HG02642 (cell line): ENCODE measurements at regions not wholly inside any gene's neighbourhood (a gene's known extent, or its start where the extent isn't known, plus 50 kb on each side); places are given as distances from the start of the nearest gene placed in this dataset.

ENCODE experiments used
- ATAC-seq: cut with Tn5 transposase; IDR thresholded peaks from one replicate; pipeline ENCODE4 v1.9.1; 2021; ENCODE audit warnings: mild to moderate bottlenecking; ENCODE audit not compliant: unreplicated experiment, poor library complexity

- ATAC-seq = no peak
These were observed 129.5 kb upstream of the SLC10A2 start for GRCh38 chr13:103195762-103196161.

- no peak for ATAC-seq
These were observed 128.7 kb upstream of the SLC10A2 start for GRCh38 chr13:103194871-103195270.

GRCh38 chr13:103192511-103193135, 126.4 kb upstream of the SLC10A2 start:
- ATAC-seq = no peak

DNA sequence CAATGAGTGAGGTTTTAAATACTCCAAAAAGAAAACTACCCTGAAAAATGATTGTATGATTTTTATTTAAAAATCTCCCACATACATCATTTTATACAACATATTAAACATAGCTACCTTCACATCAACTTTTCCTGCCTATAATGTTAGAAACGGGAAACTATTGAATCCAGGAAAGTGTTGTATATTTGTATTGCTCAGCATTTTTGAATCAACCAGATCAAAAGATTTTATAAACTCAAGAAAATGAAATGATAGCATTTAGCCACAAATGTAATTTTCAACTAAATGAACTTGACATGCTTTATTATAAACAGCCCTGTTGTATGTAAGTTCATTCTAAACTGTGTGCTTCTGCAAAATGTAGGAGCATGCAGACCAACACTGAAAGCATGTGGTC, 124.6 kb upstream of the SLC10A2 start:
- no peak for ATAC-seq

DNA sequence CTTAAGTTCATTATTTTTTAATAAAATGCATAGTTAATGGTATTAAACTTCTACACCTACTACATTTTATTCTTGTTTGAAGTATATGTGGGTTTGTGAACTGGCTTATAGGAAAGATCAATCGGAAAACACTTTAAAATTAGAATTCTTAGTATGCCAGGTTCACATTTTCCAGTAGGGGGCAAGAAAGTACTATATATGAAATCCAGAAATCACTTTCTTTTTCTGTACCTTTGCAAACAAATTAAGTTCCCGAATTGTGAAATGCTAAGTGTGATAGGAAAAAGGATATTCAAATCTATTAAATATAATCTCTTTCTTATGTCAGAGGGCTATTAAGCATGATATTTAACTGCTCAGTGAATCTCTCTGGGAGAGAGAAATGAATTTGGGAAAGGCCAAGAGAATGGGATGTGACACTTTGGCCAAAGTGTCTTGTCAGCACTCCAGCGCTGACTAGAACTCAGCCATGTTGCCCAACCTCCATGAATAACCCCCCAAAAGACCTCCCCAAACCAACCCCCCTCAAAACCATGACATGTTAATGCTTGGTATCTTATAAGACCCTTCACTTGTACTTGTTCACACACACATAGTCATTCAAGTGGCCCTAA, 122.6 kb upstream of the SLC10A2 start:
- ATAC-seq = peak; percentile 39

GRCh38 chr13:103187721-103188156, 121.5 kb upstream of the SLC10A2 start:
- no peak for ATAC-seq

- peak; percentile 58 for ATAC-seq
These were observed 118.2 kb upstream of the SLC10A2 start for GRCh38 chr13:103184413-103184812.

- ATAC-seq = no peak
These were observed 113.0 kb upstream of the SLC10A2 start for GRCh38 chr13:103178986-103179943.

GRCh38 chr13:103174966-103175365, 108.7 kb upstream of the SLC10A2 start:
- no peak for ATAC-seq

DNA sequence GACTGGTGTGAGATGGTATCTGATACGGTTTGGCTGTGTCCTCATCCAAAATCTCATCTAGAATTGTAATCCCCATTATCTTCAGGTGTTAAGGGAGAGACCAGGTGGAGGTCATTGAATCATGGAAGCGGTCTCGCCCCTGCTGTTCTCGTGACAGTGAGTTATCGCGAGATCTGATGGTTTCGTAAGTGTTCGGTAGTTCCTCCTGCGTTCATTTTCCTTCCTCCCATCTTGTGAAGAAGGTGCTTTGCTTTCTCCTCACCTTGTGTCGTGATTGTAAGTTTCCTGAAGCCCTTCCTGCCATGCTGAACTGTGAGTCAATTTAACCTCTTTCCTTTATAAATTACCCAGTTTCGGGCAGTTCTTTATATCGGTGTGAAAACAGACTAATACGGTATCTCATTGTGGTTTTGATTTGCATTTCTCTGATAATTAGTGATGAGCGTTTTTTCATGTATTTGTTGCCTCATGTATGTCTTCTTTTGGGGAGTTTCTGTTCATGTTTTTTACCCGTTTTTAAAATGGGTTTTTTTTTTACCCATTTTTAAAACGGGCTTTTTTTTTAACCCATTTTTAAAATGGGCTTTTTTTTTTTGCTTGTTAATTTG, 102.8 kb upstream of the SLC10A2 start:
- ATAC-seq = no peak

- no peak for ATAC-seq
These were observed 98.0 kb upstream of the SLC10A2 start for GRCh38 chr13:103164251-103164650.

DNA sequence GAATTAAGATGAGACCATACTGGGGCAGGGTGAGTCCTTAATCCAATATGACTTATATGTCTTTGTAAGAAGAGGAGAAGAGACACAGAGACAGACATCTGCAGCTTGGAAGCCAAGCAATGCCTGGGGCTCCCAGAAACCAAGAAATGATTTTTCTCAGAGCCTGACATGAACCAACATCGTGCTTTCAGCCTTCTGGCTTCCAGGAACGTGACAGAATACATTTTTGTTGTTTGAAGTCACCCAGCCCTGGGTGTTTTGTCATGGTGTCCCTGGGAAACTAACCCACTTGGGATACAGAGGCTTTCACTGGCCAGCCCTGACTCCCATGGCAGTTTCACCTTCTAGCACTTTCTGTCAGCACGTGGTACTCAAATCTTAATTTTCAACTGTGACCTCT, 95.3 kb upstream of the SLC10A2 start:
- no peak for ATAC-seq

DNA sequence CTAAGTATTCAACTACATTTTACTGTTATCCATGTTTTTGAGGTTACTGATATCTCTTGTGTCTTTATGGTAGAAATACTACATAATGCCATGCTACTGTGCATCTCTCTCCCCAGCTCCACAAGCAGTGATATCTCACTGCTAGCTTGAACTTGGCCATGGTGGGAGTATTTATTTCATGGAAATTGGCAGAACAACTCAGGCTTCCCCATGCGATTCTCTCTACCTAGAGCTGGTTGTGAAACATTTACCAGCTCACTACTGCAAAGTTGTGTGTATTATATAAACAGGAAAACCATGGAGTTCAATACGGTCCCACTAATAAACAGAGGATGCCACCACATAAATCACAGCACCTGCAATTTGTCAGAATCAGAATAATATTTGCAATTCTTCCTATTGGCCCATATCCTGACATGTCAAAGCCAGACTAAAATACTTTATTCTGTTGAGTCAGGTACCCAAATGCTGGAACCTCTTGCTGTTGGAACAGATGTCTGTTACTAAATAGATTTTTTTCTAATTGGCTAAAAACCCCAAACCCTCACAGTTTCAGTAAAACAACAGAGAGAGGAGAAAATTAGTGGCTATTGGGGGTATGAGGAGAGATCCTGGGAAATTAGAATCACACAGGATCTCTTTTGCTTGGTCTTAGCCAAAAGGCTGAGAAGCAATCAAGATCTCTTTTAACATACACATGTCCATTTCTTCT, 91.4 kb upstream of the SLC10A2 start:
- ATAC-seq = no peak

GRCh38 chr13:103157016-103157415, 90.8 kb upstream of the SLC10A2 start:
- ATAC-seq = no peak

DNA sequence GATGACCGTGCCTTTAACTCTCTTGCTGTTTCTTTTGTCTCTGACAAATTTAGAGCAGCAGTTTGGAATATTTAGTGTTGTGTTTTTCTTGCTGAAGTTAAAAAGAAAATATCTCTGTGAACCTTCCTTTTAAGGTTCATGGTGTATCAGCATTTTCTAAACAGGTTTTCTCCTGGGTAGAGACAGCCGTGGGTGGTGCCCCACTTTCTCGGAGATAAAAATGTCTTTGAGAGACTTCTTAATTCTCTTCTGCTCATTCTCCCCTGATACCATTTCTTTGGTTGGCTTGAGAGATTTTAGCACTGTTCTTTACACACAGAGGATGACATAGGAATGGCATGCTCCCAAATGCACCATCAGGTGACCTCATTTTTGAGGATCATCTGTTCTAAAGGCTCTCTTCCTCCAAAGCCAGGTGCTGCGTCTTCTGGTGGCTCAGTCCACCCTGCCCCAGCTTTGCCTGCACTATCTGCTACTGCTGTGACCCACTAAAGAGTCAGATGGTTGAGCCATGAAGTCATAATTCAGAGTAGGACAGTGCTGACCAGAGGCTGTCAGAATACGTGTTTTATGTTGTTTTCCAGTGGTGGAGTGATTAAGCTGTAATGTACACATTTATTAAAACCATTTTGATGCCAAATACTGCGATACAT, 90.3 kb upstream of the SLC10A2 start:
- ATAC-seq = no peak

GRCh38 chr13:103153466-103153865, 87.2 kb upstream of the SLC10A2 start:
- ATAC-seq = no peak

- no peak for ATAC-seq
These were observed 81.7 kb upstream of the SLC10A2 start for GRCh38 chr13:103147961-103148360.

- no peak for ATAC-seq
These were observed 79.2 kb upstream of the SLC10A2 start for GRCh38 chr13:103145442-103145841.

DNA sequence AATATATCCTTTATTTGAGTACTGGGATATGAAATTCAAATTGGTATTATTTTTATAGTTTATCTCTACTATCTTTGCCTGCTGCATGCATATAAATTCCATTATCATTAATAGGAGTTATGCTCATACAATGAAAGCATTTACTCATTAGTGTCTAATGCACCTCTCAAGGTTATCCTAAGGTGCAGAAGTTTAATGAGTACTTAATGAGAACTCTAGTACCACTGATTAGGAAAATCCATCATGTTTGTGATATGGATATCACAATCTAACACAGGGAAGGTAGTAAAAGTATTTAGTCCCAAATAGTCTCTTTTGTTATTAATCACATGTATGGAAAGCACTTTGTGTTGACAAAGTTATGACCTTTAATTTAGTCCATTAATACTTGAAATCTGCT, 77.2 kb upstream of the SLC10A2 start:
- no peak for ATAC-seq

DNA sequence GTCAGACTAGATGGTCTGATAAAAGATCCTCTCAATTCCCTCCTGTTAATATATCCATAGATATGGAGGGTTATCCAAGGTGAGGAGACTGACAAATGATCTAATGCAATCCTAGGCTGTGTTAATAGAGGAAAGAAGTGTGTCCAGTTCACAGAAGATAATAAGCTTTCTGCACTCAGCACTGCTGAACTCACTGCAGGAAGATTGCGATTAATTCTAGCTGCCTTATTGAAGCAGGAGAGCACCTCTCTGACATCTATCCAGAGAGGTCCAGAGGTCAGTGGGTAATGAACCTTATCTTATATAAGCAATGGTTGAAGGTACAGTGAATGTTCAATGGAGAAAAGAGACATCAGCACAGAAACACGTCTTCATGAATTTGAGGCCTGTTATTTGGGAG, 75.9 kb upstream of the SLC10A2 start:
- no peak for ATAC-seq
